ENCODE measurements at regions not wholly inside any gene's neighbourhood (a gene's known extent, or its start where the extent isn't known, plus 50 kb on each side); places are given as distances from the start of the nearest gene placed in this dataset.
A peak's percentile ranks its signal among the peaks of the same experiment; 100 is the strongest.

DNA sequence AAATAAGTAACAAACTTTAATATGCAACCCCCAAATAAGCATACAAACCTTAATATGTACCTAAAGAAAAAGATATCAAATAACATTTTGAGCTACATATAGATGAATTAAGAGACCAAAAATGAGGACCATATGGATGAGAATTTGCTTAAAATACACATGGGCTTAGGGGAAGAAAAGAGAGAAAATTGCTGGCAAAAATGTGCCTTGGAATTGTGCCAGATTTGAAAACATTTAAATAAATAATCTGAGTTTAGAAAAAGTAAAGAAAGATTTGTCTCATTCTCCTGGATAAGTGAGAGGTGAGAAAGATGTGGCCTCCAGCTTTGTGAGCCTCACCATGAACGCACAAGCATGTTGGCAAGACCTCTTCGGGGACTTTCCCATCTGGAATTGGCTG, 372.6 kb downstream of the SOX11 start:
- Histone ChIP-seq H2AFZ (no peak overlapping the region), H4K20me1 (ENCODE audit: insufficient read depth, poor library complexity, severe bottlenecking) (no peaks in the 10 kb centered on the region), H3K4me1 (ENCODE audit: insufficient read depth) (peaks cover 10% of the 10 kb centered on the region), H3K27me3 (no peaks in the 10 kb centered on the region), H3K4me2 (no peak overlapping the region), H3K4me3 (no peak overlapping the region), H3K9me2 (replicated peaks; ENCODE audit: insufficient read depth) (no peaks in the 10 kb centered on the region), H3K27ac (no peak overlapping the region), H3K9me3 (ENCODE audit: low read depth) (no peaks in the 10 kb centered on the region), H3K36me3 (replicated peaks; ENCODE audit: insufficient read depth, low read depth) (no peaks in the 10 kb centered on the region), H3K79me2 (no peaks in the 10 kb centered on the region)
- DNase-seq (ENCODE audit: low spot score): no peak
- TF ChIP-seq EZH2 (IDR thresholded peaks at IDR 0.05; ENCODE audit: borderline replicate concordance) (no peak), EZH2phosphoT487 (IDR thresholded peaks at IDR 0.05; ENCODE audit: low read depth, severe bottlenecking, unreplicated experiment) (no peak)
- TF ChIP-seq, protein P1, sequence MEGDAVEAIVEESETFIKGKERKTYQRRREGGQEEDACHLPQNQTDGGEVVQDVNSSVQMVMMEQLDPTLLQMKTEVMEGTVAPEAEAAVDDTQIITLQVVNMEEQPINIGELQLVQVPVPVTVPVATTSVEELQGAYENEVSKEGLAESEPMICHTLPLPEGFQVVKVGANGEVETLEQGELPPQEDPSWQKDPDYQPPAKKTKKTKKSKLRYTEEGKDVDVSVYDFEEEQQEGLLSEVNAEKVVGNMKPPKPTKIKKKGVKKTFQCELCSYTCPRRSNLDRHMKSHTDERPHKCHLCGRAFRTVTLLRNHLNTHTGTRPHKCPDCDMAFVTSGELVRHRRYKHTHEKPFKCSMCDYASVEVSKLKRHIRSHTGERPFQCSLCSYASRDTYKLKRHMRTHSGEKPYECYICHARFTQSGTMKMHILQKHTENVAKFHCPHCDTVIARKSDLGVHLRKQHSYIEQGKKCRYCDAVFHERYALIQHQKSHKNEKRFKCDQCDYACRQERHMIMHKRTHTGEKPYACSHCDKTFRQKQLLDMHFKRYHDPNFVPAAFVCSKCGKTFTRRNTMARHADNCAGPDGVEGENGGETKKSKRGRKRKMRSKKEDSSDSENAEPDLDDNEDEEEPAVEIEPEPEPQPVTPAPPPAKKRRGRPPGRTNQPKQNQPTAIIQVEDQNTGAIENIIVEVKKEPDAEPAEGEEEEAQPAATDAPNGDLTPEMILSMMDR (IDR thresholded peaks at IDR 0.05; ENCODE audit: poor library complexity): no peak
- WGBS (ENCODE audit: low lambda C conversion rate, missing lambda C conversion rate): 87% methylated on average over 2 of the region's 2 CpGs

DNA sequence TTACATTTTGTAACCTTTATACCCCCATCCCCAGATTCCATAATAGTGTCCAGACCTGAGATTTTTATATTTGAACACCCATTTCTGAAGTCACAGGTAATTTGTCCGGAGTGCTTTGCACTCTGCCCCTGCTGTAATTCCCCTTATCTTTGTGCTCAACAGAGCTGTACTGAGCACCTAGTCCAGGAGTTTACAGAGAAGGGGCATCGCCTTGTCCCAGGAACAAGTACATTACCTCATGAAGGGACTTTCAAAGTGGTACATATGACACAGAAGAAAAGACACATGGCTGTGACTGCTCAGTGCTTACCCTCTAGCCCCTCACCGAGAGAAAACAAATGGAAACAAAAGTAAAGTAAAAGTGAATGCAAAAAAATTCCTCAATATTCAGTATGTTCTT, 373.5 kb downstream of the SOX11 start:
- H4K20me1 ChIP-seq (ENCODE audit: insufficient read depth, poor library complexity, severe bottlenecking): no peaks in the 10 kb centered on the region
- H3K9me3 ChIP-seq (ENCODE audit: low read depth): no peaks in the 10 kb centered on the region
- no peak overlapping the region for H3K27ac ChIP-seq
- WGBS (ENCODE audit: low lambda C conversion rate, missing lambda C conversion rate): 83% methylated on average over 3 of the region's 3 CpGs
- DNase-seq (ENCODE audit: low spot score): no peak
- no peaks in the 10 kb centered on the region for H3K36me3 ChIP-seq (replicated peaks; ENCODE audit: insufficient read depth, low read depth)
- H2AFZ ChIP-seq: no peak overlapping the region
- no peak overlapping the region for H3K4me3 ChIP-seq
- no peak for TF ChIP-seq EZH2phosphoT487 (IDR thresholded peaks at IDR 0.05; ENCODE audit: low read depth, severe bottlenecking, unreplicated experiment)
- TF ChIP-seq, protein P1 (IDR thresholded peaks at IDR 0.05; ENCODE audit: poor library complexity): no peak
- no peak for TF ChIP-seq EZH2 (IDR thresholded peaks at IDR 0.05; ENCODE audit: borderline replicate concordance)
- H3K4me1 ChIP-seq (ENCODE audit: insufficient read depth): peaks cover 10% of the 10 kb centered on the region
- no peaks in the 10 kb centered on the region for H3K27me3 ChIP-seq
- no peaks in the 10 kb centered on the region for H3K79me2 ChIP-seq
- H3K9me2 ChIP-seq (replicated peaks; ENCODE audit: insufficient read depth): no peaks in the 10 kb centered on the region
- no peak overlapping the region for H3K4me2 ChIP-seq

DNA sequence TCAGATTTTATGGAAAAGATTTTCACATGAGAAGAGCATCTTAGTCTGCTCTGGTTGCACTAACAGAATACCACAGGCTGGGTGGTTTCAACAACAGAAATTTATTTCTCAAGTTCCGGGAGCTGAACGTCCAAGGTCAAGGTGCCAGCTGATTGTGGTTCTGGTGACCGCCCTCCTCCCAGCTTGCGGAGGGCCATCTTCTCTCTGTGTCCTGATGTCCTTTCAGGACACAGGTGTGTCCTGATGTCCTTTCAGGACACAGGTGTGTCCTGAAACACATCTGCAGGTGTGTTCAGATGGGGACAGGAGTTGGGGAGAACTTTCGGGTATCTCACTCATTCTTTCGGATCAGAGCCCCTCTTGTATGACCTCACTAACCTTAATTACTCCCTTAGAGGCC, 374.9 kb downstream of the SOX11 start:
- 86% methylated on average over 6 of the region's 6 CpGs for WGBS (ENCODE audit: low lambda C conversion rate, missing lambda C conversion rate)
- no peaks in the 10 kb centered on the region for H3K9me3 ChIP-seq (ENCODE audit: low read depth)
- H2AFZ ChIP-seq: no peak overlapping the region
- peaks cover 10% of the 10 kb centered on the region for H3K4me1 ChIP-seq (ENCODE audit: insufficient read depth)
- no peaks in the 10 kb centered on the region for H3K9me2 ChIP-seq (replicated peaks; ENCODE audit: insufficient read depth)
- no peaks in the 10 kb centered on the region for H3K27me3 ChIP-seq
- H4K20me1 ChIP-seq (ENCODE audit: insufficient read depth, poor library complexity, severe bottlenecking): no peaks in the 10 kb centered on the region
- DNase-seq (ENCODE audit: low spot score): no peak
- no peak overlapping the region for H3K27ac ChIP-seq
- no peak overlapping the region for H3K4me3 ChIP-seq
- H3K4me2 ChIP-seq: no peak overlapping the region
- TF ChIP-seq EZH2phosphoT487 (IDR thresholded peaks at IDR 0.05; ENCODE audit: low read depth, severe bottlenecking, unreplicated experiment) (no peak), EZH2 (IDR thresholded peaks at IDR 0.05; ENCODE audit: borderline replicate concordance) (no peak)
- no peaks in the 10 kb centered on the region for H3K79me2 ChIP-seq
- H3K36me3 ChIP-seq (replicated peaks; ENCODE audit: insufficient read depth, low read depth): no peaks in the 10 kb centered on the region

DNA sequence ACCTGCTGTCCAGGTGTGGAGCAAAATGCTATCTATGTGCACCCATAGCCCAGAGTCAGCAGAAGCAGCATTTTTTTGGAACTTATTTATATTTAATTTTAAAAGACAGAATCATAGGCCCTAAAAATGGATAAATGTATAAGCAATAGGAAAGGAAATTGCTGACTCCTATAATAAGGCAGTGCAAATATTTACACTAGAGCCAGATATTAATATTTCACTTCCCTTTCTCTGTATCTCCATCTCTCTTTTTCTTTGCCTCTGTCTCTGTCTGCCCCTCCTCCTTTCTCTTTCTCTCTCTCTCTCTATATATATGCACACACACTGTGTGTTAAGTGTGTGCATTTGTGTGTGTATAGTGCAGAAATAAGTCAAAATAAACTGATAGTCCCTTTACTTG, 375.6 kb downstream of the SOX11 start:
- no peaks in the 10 kb centered on the region for H3K79me2 ChIP-seq
- no peaks in the 10 kb centered on the region for H3K9me3 ChIP-seq (ENCODE audit: low read depth)
- H3K27ac ChIP-seq: peak overlapping the region; percentile 18
- TF ChIP-seq, protein P1 (IDR thresholded peaks at IDR 0.05; ENCODE audit: poor library complexity): no peak
- TF ChIP-seq EZH2phosphoT487 (IDR thresholded peaks at IDR 0.05; ENCODE audit: low read depth, severe bottlenecking, unreplicated experiment) (no peak), EZH2 (IDR thresholded peaks at IDR 0.05; ENCODE audit: borderline replicate concordance) (no peak)
- peak overlapping the region; percentile 48 for H3K4me2 ChIP-seq
- no peak overlapping the region for H2AFZ ChIP-seq
- no peaks in the 10 kb centered on the region for H4K20me1 ChIP-seq (ENCODE audit: insufficient read depth, poor library complexity, severe bottlenecking)
- H3K36me3 ChIP-seq (replicated peaks; ENCODE audit: insufficient read depth, low read depth): no peaks in the 10 kb centered on the region
- H3K27me3 ChIP-seq: no peaks in the 10 kb centered on the region
- peaks cover 10% of the 10 kb centered on the region for H3K4me1 ChIP-seq (ENCODE audit: insufficient read depth)
- no peaks in the 10 kb centered on the region for H3K9me2 ChIP-seq (replicated peaks; ENCODE audit: insufficient read depth)
- DNase-seq (ENCODE audit: low spot score): no peak
- no peak overlapping the region for H3K4me3 ChIP-seq

Data from hepatocyte (in vitro differentiated cells).